Stimulated activated CD4-positive, alpha-beta T cell treated with anti-CD3 and anti-CD28 coated beads, Interleukin-15, amount 100 ng/mL, for 1 hour (primary cell): ENCODE measurements at regions not wholly inside any gene's neighbourhood (a gene's known extent, or its start where the extent isn't known, plus 50 kb on each side); places are given as distances from the start of the nearest gene placed in this dataset.
"Not testable (repeated sequence)": the region's sequence is repeated elsewhere in the genome, so short reads cannot be mapped to it uniquely, and the experiment has no call there.

Experiments
- DNase-seq, 2 donors: peaks; one replicate each; pipeline ENCODE4 v3.0.0-alpha.2; 2020; ENCODE audit warnings: low read depth in 1 of 2, low spot score in 1 of 2

DNA sequence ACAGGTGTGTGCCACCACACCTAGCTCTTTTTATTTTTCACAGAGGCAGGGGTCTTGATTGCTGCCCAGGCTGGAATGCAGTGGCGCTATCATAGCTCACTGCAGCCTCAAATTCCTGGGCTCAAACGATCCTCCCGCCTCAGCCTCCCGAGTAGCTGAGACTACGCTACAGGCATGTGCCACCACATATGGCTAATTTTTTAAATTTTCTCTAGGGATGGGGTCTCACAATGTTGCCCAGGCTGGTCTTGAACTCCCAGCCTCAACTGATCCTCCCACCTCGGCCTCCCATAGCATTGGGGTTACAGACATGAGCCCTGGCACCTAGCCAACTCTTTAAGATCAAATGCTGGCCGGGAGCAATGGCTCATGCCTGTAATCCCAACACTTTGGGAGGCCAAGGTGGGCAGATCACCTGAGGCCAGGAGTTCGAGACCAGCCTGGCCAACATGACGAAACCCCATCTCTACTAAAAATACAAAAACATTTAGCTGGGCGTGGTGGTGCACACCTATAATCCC is 50.6 kb upstream of the MYL10 start:
- not testable (repeated sequence) for DNase-seq

DNA sequence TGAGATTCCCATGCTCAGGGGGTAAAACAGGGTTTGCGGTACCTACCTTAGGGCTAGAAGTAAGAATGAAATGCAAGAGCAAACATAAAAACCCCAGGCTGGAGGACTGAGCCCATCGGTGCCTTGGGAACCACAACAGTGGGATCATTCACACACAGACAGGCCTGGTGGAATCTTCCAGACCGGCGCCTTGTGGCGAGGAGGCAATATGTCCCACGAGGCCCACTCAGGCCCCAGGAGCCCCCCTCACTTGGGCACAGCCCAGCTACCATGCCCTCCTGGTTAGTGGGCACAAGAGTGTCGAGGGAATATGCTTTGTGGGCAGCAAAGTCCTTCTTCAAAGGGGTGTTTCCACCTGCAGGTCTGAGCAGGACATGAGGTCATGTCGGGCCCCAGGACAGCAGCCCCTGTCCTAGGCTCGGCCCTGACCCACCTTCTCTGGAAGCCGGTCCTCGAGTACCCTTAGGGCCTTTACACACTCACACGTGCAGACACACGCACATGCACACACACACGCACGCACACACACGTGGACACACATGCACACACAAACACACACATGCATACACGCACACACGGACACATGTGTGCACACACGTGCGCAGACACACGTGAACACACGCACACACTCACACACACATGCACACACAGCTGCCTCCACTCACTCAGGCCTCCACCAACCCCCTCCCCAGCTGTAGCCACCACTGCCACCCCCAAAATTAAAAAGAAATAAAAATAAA is 51.5 kb upstream of the MYL10 start:
- DNase-seq, result no peak

DNA sequence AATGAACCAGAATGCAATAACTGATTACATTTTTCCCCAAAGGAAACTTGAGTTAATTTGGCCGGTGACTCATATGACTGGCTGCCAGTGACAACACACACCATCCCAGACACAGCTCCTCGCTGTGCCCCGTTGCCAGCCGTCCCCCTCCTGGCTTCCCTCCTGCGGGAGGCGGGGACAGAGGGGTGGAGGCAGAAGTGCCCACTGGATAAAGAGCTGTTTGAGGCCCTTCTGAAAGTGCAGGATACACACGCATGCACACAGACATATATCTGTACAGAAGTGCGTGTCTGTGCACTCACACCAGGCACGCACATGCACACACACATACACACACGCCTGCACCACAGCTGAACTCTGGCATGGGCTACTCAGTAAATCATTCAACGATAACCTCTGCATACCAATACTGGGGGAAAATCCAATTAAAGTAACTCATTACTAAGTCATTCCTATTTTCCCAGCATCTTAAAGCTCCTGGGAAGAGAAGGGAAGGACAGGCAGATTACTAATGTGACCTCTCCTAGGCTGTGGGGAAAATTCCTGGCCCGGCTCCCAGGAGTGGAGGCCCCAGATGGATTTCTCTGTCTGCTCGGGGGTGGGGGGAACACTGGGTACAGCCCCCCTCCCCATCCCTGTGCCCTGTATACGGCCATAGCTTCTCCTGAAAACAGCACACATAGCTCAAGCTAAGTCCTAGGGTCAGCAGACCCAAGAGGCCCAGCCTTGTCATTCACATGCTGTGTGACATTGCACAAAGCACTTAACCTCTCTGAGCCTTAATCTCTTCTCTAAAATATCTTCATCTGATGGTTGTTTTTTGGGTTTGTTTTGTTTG is 52.3 kb upstream of the MYL10 start:
- no peak for DNase-seq

DNA sequence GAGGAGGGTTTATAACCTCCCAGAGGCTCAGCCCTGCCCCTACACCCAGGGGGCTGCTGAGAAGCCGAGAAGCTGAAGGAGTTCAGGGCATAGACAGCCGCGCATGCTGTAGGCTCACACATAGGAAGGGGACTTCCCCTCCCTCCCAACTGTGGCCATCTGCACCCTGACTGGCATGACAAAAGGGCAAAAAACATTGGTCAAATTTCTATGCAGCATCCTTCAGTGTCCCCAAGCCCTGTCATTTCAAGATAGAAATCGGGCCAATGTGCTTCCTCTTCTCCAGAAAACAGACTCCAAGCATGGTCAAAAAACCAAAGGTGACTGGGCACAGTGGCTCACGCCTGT is 55.9 kb upstream of the MYL10 start:
- no peak for DNase-seq

DNA sequence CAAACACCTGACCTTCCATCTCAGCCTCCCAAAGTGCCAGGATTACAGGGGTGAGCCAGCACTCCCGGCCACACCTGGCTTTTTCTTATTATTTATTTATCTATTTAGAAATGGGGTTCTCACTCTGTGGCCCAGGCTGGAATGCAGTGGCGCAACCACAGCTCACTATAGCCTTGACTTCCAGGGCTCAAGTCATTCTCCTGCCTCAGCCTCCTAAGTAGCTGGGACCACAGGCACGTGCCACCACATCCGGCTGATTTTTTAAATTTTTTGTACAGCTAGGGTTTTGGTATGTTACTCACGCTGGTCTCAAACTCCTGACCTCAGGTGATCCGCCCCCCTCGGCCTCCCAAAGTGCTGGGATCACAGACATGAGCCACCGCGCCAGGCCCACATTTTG is 56.9 kb upstream of the MYL10 start:
- DNase-seq, result no peak

DNA sequence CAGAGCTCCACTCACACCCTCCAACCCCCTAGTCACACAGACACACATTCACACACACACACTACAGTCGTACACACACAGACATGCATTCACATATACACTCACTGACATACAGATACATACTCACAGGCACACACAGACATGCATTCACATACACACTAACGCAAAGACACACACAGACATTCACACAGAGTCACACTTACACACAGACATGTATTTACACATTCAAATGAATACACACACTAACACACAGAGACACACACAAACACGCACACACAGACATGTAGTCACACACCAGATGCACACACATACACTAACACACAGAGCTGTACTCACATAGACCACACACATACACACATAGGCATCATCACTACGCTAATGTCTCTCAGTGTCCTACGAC is 58.0 kb upstream of the MYL10 start:
- DNase-seq, result no peak

DNA sequence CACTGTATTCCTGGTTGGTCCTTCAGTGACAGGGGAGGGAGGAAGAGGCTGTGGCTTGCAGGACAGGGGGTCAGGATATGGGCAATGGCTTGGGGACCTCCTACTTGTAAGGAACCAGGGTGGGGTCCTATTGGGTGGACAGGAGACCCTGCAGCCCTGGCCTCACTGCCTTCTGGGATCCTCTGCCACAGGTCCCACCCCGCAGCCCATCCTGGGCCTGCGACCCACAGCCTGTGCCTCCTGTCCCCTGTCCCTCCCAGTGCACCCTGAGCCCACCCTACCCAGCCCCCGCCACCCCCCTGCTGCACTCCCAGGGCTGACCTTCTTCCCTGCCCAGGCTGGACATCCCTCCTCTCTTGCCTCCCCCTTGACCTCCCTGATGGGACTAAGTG is 58.7 kb upstream of the MYL10 start:
- DNase-seq, result no peak

DNA sequence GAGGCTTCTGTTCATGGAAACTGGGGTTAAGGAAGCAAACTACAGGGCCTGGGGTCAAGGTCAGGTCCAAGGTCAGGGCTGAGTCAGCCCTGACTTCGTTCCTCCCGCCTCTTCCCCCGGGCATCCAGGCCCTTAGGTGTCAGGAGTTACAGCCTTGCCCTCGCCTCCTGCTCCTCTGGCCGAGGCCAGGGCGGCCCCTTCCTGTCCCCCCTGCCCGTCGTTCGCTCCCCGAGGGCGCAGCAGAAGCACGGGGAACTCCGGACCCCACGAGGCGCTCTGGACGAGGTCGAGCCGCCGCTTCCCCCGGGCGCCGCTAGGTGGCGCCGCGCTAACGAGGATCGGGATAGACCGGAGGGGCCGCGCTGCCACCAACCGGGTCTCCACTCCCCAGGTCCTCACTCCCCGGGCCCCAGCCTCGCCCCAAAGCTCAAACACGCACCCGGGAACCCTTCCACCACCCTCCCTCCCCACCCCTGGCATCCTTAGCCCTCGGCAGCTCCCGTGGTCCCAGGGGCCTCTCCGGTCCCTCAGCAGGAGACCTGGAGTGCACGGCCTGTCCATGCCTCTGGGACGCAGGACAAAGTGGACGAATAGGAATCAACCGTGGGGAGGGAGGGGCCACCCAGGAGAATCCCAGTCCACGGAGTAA is 59.2 kb upstream of the MYL10 start:
- DNase-seq, result peak; percentile 62 to 78

DNA sequence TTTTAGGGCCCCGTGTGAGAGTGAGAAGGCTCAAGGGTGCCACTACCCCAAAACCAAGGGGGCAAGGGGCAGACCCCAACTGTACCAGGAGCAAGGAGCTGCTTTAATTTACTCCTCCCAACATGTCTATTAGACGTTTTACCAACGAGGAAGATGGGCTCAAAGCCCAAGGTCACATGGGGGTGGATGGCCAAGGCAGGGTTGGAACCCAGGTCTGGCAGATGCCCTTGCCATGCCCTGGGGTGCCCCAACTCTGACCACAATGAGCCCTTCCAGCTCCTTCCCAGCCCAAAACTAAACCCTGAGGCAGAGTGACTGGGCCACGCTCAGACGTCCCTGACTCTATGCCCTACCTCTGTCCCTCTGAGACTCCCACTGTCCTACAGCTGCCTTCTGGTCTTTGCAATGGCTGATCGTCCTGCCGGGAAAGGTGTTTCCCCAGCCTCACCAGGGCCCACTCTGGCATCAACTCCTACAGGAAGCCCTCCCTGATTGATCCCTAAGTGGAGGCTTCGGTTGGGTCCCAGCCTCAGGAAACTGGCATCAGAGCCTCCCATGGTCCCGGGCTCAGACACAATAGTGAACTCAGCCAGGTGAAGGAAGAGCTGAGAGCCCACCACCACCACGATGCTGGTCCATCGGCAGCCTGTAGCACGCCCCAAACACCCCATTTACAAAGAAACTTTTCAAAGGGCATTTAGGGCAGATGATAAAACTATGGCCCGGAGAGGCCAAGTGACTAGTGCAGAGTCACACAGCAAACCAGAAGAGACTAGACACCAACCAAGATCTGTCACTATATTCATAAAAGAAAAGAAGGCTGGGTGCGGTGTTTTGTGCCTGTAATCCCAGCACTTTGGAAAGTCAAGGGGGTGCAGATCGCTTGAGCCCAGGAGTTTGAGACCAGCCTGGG is 60.2 kb upstream of the MYL10 start:
- no peak for DNase-seq

DNA sequence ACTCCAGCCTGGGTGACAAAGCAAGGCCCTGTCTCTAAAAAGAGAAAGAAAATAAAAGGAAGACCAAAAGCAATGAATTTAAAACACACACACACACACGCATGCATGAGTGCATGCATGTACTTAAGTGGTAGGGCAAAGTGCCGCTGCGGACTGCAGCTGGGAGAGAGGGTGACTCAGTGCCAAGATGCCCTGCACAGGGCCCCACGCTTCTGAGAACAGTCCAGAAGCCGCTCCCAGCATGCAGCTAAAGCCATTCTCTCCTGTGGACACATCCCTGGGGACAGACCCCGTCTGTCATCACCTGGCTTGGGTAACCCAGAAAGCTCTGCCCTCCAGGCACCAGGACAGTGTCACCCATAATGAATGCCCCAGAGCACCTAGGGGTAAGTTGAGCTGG is 61.0 kb upstream of the MYL10 start:
- no peak for DNase-seq

DNA sequence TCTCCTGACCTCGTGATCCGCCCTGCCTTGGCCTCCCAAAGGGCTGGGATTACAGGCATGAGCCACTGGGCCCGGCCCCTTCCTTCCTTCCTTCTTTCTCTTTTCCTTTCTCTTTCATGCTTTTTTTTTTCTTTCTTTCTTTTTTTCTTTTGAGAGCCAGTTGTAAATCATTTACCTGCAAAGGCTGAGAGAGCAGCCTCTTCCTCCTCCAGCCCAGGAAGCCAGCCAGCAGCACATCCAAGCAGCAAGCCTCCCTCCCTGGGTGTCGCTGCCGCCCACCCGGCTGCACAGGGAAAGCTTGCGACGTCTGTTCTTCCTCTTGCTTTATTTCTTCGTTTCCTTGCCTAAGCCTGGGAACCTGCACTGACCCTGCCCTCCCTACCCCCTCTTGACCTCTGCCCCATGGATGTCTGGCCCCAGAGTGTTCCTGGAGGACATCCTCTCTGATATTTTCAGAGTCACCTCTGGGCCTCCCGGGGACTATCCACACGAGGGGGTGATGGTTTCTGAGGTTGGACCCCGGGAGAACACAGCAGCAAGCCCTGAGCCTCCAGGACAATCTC is 62.8 kb upstream of the MYL10 start:
- DNase-seq, result no peak

DNA sequence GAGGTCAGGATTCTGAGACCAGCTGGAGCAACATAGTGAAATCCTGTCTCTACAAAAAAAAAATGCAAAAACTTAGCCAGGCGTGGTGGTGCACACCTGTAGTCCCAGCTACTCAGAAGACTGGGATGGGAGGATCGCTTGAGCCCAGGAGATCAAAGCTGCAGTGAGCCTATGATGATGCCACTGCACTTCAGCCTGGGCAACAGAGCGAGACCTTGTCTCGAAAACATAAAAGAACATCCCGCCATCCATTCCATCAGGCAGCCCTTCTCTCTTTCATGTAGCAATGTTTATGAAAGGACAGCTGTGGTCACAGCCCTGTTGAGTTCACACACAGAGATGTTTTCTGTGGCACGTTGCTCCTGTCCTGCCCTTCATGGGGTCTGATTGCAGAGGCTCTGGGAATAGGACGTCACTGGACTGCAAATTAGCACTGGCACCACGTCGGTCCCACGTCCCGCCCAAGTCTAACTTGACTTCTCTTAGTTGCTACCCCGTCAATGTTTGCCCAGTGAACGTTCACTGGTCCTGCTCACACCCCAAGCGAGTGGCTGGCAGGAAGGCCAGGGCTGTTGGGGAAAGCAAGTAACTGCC is 64.5 kb upstream of the MYL10 start:
- no peak for DNase-seq

DNA sequence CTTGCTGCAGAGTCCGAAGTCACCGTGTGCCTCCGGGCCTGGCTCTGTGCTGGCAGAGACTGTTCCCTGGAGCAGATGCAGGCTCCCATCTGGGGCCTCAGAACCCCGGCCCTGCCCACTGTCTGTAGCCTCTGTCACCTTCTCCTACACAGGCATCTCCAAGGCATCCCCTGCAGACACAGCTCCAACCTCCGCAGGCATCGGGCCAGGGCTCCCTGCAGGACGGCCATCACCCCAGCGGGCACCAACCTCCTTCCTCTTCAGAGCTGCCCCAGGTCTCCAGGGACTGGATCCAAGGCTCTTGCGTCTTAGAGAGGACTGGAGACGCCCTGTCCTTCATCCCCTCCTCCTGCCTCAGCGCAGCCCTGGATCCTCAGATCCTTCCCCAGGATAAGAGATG is 69.9 kb upstream of the MYL10 start:
- DNase-seq, result no peak

DNA sequence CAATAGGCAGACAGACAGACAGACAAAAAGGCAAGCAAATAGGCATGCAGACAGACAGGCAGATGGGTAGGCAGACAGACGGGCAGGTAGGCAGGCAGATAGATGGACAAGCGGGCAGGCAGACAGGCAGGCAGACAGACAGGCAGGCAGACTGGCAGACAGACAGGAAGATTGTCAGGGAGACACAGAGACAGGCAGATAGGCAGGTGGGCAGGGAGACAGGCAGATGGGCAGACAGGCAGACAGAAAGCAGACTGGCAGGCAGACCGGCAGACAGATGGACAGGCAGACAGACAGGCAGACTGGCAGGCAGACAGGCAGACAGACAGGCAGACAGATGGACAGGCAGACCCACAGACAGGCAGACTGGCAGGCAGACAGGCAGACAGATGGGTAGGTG is 70.3 kb upstream of the MYL10 start:
- DNase-seq, result no peak

DNA sequence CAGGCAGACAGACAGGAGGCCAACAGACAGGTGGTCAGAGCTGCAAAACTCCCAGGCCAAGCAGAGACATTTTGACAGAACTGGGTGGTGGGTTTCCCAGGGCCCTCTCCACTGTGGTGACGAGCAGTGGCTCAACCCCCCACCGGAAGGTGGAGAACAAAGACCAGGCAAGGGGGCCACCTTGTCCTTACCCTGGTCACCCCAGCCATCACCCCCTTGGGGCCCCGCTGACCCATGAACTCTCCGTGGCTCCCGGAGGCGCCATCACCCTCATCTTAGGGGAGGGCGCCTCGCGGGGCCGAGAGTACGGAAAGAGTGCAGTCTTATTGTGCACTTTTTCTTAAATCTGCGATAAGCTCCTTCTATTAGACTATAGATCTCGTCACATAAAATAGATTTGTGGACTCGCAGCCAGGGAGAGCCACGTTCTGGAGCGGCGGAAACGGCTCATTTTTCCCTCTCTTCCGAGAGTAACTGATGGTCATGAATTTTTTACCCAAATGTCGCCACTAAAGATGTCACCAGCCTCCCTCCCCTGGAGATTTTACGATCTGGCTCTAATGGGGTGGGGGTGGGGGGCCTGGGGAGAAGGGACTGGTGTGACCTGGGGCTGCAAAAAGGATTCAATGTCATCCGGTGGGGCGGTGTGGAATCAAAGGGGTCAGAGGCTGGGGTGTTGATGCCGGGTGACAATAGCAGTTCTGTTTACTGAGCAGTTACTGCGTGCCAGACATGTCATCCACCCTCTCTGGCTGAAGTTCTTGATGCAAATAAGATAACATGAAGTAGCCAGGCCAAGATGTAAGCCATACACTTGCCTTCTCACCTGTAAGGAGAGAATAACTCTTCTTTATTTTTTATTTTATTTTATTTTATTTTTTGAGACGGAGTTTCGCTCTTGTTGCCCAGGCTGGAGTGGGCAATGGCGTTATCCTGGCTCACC is 71.1 kb upstream of the MYL10 start:
- DNase-seq, result no peak

DNA sequence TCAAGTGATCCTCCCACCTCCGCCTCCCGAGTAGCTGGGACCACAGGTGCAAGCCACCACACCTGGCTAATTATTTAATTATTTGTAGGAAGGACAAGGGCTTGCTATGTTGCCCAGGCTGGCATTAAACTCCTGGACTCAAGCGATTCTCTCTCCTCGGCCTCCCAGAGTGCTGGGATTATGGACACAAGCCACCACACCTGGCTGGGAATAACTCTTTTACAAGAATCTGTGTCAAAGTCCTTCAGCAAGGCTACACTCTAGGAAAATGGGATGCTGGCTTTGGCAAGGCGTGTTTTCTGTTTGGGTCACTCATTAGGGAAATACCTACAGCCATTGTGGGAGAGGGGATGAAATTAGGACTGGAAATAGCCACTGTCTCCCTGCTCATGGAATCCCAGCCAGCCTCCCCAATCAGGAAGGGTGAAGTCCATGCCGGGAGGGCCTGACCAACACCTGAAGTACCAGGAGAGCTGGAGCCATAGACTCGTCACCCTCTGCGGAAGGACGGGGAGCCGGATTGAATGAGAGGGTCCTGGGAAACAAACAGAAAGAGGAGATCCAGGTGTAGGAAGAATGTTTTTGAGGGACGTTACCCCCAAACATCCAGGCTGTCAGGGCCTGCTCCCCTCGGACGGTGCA is 72.2 kb upstream of the MYL10 start:
- no peak for DNase-seq

DNA sequence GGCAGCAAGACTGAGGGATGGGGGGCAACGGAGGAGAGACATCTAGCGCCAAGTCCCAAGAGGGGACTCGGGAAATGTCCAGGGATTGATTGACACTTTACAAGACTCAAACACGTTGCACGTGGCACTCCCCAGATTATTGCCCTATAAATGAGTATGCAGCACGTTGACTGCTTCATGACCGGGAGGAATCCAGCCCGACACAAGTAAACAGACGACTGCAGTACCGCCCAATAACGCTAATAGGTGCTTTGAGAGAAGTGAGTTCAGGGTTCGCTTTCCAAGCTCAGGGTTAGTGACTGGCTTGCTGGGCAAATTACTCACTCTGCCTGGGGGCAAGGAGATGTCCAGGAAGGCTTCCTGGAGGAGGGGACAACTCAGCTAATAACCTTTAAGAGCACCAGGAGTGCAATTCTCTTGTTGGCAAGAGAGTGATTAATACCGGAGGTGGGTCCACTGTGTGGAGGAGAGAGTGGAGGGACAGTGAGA is 73.3 kb upstream of the MYL10 start:
- DNase-seq, result no peak

DNA sequence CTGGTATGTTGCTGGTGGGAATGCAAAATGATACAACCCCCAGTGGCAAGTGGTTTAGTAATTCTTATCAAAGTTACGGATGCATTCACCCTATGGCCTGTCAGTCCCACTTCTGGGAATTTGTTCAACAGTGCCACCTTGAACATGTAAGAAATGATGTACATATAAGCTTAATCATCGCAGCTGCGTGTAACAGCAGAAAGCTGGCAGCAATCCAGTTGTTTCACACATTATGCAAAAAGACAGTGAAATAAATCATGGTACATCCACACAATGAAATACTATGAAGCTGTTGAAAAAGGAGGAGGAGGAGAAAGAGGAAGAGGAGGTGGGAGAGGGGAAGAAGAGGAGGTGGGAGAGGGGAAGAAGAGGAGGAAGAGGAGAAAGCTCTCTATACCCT is 76.2 kb upstream of the MYL10 start:
- DNase-seq, result no peak

DNA sequence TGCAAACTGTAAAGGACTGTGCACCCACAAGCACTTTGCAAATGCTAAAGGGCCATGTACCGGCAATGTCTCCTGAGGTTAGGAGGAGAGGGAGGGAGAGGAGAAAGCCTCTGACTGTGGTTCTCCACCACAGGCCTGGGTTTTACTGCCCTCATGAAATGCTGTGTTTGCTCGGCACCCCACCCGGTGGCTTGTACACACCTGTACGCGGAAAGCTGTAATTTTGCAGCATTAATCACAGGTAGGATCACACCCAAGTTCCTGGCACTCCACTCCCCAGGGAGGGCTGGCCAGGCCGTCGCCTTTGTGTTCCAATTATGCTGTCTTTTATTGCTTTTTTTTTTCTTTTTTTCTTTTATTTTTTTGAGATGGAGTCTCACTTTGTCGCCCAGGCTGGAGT is 78.5 kb upstream of the MYL10 start:
- no peak for DNase-seq
